Stomach (tissue), 8 donors: ENCODE measurements at regions not wholly inside any gene's neighbourhood (a gene's known extent, or its start where the extent isn't known, plus 50 kb on each side); places are given as distances from the start of the nearest gene placed in this dataset.

ENCODE experiments used
- DNase-seq, 2 donors: peaks; one replicate each; pipeline versions ENCODE4 v3.0.0 to v3.0.0-alpha.2; 2013 to 2019
- H3K27ac ChIP-seq, 5 donors: fragments of 200-600 bp in 4 of 5; sonication (generic) in 4 of 5; one replicate each; pipeline ENCODE4 v1.5.1; 2013 to 2019; ENCODE audit warnings: mild to moderate bottlenecking in 1 of 5, moderate library complexity in 1 of 5
- H3K27me3 ChIP-seq, 3 donors: fragments of 200-600 bp; sonication (generic); one replicate each; pipeline ENCODE4 v1.5.1; 2017 to 2019; ENCODE audit warnings: mixed run types in 1 of 3
- H3K36me3 ChIP-seq, 4 donors: fragments of 200-600 bp; sonication (generic); 1 replicate in 3 of 4; 2 replicates in 1 of 4; pipeline ENCODE4 v1.5.1; 2016 to 2019
- H3K4me1 ChIP-seq, 4 donors: fragments of 200-600 bp; sonication (generic); one replicate each; pipeline ENCODE4 v1.5.1; 2016 to 2019
- H3K4me3 ChIP-seq, 4 donors: fragments of 200-600 bp; sonication (generic) in 3 of 4; one replicate each; pipeline ENCODE4 v1.5.1; 2016 to 2019; ENCODE audit warnings: mild to moderate bottlenecking in 1 of 4
- H3K9me3 ChIP-seq, 4 donors: fragments of 200-600 bp; sonication (generic); one replicate each; pipeline ENCODE4 v1.5.1; 2016 to 2019
- EP300 ChIP-seq: sonication (generic); formaldehyde crosslinking; IDR thresholded peaks from one replicate; pipeline ENCODE4 v1.6.1; 2017; ENCODE audit warnings: antibody characterized with exemption
- POLR2A ChIP-seq, 4 donors: fragments of 450-650 bp; IDR thresholded peaks; one replicate each; pipeline ENCODE4 v1.6.1; 2016; ENCODE audit warnings: antibody characterized with exemption in 4 of 4, control low read depth in 2 of 4, mild to moderate bottlenecking in 1 of 4, moderate library complexity in 1 of 4
- POLR2AphosphoS5 ChIP-seq, 3 donors: sonication (generic); formaldehyde crosslinking; IDR thresholded peaks; one replicate each; pipeline ENCODE4 v1.6.1; 2016; ENCODE audit warnings: antibody characterized with exemption in 3 of 3
- WGBS, 5 donors: extraction: QIAGEN DNeasy Blood & Tissue Kit in 3 of 5; methylation state at CpG; one replicate each; pipeline versions ENCODE4 v1.1.5 to v1.1.7; 2013 to 2018; 5-methylcytosine and 5-hydroxymethylcytosine counted together
- intact Hi-C: fragments of 100-400 bp; cut with DNase I; formaldehyde crosslinking; loops from one replicate; pipeline ENCODE4 v1.15.1; 2023; ENCODE audit warnings: low total_unique reads
- TF ChIP-seq, protein P1 (sequence below), 7 experiments: fragments of 450-650 bp in 4 of 7; fragments of 200-600 bp in 3 of 7; sonication (generic) in 3 of 7; IDR thresholded peaks; one replicate each; pipeline ENCODE4 v1.5.1; 2016 to 2019; ENCODE audit warnings: antibody characterized with exemption in 7 of 7, control low read depth in 2 of 7, mild to moderate bottlenecking in 1 of 7
- donor health status: healthy with polysubstance abuse.
- donor health status: Bipolar disorder and iron deficiency.
- donor health status: healthy.

GRCh38 chr12:113684908-113685782 lies 213.5 kb upstream of the LHX5 start:
- 38 to 64% (median 54%) methylated on average over 18 to 20 of the region's 20 CpGs for WGBS, 5 donors
- no peaks in the 10 kb centered on the region for H3K36me3 ChIP-seq
- H3K4me1 ChIP-seq: no peaks in the 10 kb centered on the region
- no peak for DNase-seq
- intact Hi-C loops: no loop called here
- TF ChIP-seq, protein P1, sequence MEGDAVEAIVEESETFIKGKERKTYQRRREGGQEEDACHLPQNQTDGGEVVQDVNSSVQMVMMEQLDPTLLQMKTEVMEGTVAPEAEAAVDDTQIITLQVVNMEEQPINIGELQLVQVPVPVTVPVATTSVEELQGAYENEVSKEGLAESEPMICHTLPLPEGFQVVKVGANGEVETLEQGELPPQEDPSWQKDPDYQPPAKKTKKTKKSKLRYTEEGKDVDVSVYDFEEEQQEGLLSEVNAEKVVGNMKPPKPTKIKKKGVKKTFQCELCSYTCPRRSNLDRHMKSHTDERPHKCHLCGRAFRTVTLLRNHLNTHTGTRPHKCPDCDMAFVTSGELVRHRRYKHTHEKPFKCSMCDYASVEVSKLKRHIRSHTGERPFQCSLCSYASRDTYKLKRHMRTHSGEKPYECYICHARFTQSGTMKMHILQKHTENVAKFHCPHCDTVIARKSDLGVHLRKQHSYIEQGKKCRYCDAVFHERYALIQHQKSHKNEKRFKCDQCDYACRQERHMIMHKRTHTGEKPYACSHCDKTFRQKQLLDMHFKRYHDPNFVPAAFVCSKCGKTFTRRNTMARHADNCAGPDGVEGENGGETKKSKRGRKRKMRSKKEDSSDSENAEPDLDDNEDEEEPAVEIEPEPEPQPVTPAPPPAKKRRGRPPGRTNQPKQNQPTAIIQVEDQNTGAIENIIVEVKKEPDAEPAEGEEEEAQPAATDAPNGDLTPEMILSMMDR (IDR thresholded peaks at IDR 0.05): no peak
- no peak for TF ChIP-seq POLR2A (IDR thresholded peaks at IDR 0.05)
- TF ChIP-seq POLR2AphosphoS5 (IDR thresholded peaks at IDR 0.05): no peak
- no peak for TF ChIP-seq EP300
- H3K4me3 ChIP-seq: no peak overlapping the region
- no peak overlapping the region for H3K27ac ChIP-seq
- H3K9me3 ChIP-seq: no peaks in the 10 kb centered on the region
- H3K27me3 ChIP-seq: peaks cover 0 to 57% (median 10%) of the 10 kb centered on the region in 3 donors

DNA sequence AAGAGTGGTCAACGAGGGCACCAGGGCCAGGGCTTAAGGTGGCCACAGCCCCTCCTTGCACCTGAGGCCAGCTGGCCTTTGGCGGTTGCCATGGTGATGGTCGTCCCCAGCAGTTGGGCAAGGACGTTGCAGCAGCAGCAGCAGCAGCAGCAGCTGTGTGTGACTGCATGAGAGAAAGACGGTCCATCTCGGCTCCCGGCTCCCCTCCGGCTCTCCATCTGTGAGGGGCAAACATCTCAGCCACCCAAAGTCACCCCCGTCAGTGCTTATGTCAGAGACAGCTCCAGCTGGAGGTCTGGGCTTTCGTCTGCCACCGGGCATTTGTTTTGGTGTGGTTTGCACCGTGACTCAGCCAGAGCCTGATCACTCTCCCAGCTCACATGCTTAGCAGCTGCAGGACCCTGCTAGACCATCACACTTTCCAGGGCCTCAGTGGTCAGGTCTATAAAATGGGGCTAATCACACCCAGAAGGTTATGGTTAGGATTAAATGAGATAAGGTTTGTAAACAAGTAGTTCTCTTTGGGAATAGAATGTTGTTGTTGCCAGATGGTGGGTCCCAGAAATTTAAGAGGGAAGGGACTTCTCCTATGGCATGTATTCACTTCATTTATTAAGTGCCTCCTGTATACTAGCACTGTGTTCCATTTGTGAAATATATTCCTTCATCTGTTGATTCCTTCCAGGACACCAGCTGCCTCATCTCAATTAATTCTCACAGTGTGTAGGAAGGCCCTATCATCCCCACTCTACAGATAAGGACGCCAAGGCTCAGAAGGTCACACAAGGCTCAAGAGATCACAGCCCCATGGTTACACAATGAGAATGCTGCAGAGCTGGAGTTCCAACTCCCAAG lies 212.6 kb upstream of the LHX5 start:
- no peak for DNase-seq
- TF ChIP-seq POLR2A (IDR thresholded peaks at IDR 0.05): no peak
- TF ChIP-seq, protein P1 (IDR thresholded peaks at IDR 0.05): no peak
- intact Hi-C loops: no loop called here

GRCh38 chr12:113683574-113683973 lies 211.9 kb upstream of the LHX5 start:
- Histone ChIP-seq H3K36me3 (no peaks in the 10 kb centered on the region), H3K27me3 (peaks cover 0 to 52% (median 10%) of the 10 kb centered on the region in 3 donors), H3K9me3 (no peaks in the 10 kb centered on the region), H3K27ac (no peak overlapping the region), H3K4me1 (no peaks in the 10 kb centered on the region), H3K4me3 (no peak overlapping the region)
- intact Hi-C loops: no loop called here
- TF ChIP-seq POLR2AphosphoS5 (IDR thresholded peaks at IDR 0.05): no peak
- TF ChIP-seq EP300: no peak
- TF ChIP-seq, protein P1 (IDR thresholded peaks at IDR 0.05): no peak
- TF ChIP-seq POLR2A (IDR thresholded peaks at IDR 0.05): no peak
- no peak for DNase-seq
- 38 to 51% (median 45%) methylated on average over 6 to 7 of the region's 7 CpGs for WGBS, 5 donors

More for the DNA sequence above, 212.6 kb upstream of the LHX5 start:
- no peaks in the 10 kb centered on the region for H3K36me3 ChIP-seq
- no peaks in the 10 kb centered on the region for H3K4me1 ChIP-seq
- peaks cover 0 to 51% (median 10%) of the 10 kb centered on the region in 3 donors for H3K27me3 ChIP-seq
- no peak overlapping the region for H3K4me3 ChIP-seq
- 40 to 59% (median 51%) methylated on average over 10 to 13 of the region's 13 CpGs for WGBS, 5 donors
- no peaks in the 10 kb centered on the region for H3K9me3 ChIP-seq
- H3K27ac ChIP-seq: no peak overlapping the region

DNA sequence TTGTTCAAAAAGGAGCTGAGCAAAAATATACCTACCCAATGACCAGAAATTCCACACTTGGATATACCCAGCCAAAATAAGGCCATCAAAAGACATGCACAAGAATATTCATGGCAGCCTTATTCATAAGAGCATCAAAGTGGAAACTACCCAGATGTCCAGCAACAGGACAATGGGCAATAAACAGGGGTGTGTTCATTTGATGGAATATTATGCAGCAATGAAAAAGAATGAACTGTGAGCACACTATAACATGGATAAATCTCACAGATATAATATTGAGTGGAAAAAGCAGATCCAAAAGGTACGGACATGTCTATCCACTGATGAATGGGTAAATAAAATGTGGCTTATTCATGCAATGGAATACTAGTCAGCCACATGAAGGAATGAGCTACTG lies 209.2 kb upstream of the LHX5 start:
- no peak overlapping the region for H3K4me3 ChIP-seq
- no peaks in the 10 kb centered on the region for H3K4me1 ChIP-seq
- H3K27ac ChIP-seq: no peak overlapping the region
- WGBS, 5 donors: 72 to 95% (median 88%) methylated on average over 1 of the region's 1 CpG
- DNase-seq: no peak
- no peaks in the 10 kb centered on the region for H3K9me3 ChIP-seq
- peaks cover 0 to 60% (median 10%) of the 10 kb centered on the region in 3 donors for H3K27me3 ChIP-seq
- no peak for TF ChIP-seq POLR2A (IDR thresholded peaks at IDR 0.05)
- H3K36me3 ChIP-seq: no peaks in the 10 kb centered on the region
- intact Hi-C loops: no loop called here
